ENCODE measurements at regions not wholly inside any gene's neighbourhood (a gene's known extent, or its start where the extent isn't known, plus 50 kb on each side); places are given as distances from the start of the nearest gene placed in this dataset.
"Not testable (repeated sequence)": the region's sequence is repeated elsewhere in the genome, so short reads cannot be mapped to it uniquely, and the experiment has no call there.

DNA sequence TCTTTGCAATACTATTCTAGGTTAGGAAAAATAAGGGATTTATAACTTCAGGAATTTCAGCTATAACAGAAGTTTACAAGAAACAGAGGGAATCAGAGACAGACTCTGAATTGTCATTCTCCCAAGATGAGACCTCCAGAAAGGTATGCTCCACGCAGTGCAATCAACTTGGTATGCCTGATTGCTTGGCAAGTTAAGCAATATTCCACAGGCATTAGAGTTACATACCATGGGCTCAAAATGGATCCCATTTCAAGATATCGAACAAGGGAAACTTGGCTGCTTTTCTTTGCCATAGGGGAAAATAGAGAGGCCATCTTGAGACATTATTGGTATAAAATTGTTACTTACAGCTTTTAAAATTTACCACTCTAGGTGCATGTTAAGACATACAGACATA is 615.6 kb upstream of the SOX9 start:
- no peaks in the 10 kb centered on the region for H3K36me3 ChIP-seq (ENCODE audit: low read depth)
- ChIA-PET POLR2A (ENCODE audit: unreplicated experiment) (interaction anchor here (0.7 kb wide), 1 partner anchor 23 kb away, joined by 6 read pairs; no protein-coding TSS in a partner anchor), CTCF (no interaction called here)
- no peaks in the 10 kb centered on the region for H3K27me3 ChIP-seq (ENCODE audit: insufficient read depth, low read depth)
- H3K79me2 ChIP-seq (ENCODE audit: low read depth) = no peaks in the 10 kb centered on the region
- no peaks in the 10 kb centered on the region for H3K4me1 ChIP-seq (replicated peaks; ENCODE audit: insufficient read depth)
- H3K9me2 ChIP-seq (ENCODE audit: insufficient read depth) = no peaks in the 10 kb centered on the region
- no peak overlapping the region for H2AFZ ChIP-seq
- no peak for DNase-seq
- H4K20me1 ChIP-seq (ENCODE audit: insufficient read depth) = no peaks in the 10 kb centered on the region
- no peaks in the 10 kb centered on the region for H3F3A ChIP-seq (ENCODE audit: insufficient read depth, low read depth)
- intact Hi-C loops (cut with micrococcal nuclease; ENCODE audit: unreplicated experiment) = no loop called here
- no peak overlapping the region for H3K4me2 ChIP-seq
- no peaks in the 10 kb centered on the region for H3K9me3 ChIP-seq (ENCODE audit: insufficient read depth, low read depth)
- BruUV-seq (replicated peaks) = no TSS peak
- no peak overlapping the region for H3K27ac ChIP-seq
- H3K4me3 ChIP-seq = no peak overlapping the region
- no peak for TF ChIP-seq CTCF (conservative IDR thresholded peaks at IDR 0.05)
- no peak for TF ChIP-seq EZH2 (IDR thresholded peaks at IDR 0.05; ENCODE audit: low read depth)

GRCh38 chr17:71505981-71506380 is 614.8 kb upstream of the SOX9 start:
- Histone ChIP-seq H3K9me2 (ENCODE audit: insufficient read depth) (no peaks in the 10 kb centered on the region), H3K4me3 (no peak overlapping the region), H3K4me2 (no peak overlapping the region), H4K20me1 (ENCODE audit: insufficient read depth) (no peaks in the 10 kb centered on the region), H3K79me2 (ENCODE audit: low read depth) (no peaks in the 10 kb centered on the region), H3K36me3 (ENCODE audit: low read depth) (no peaks in the 10 kb centered on the region), H3K4me1 (replicated peaks; ENCODE audit: insufficient read depth) (no peaks in the 10 kb centered on the region), H3K9me3 (ENCODE audit: insufficient read depth, low read depth) (no peaks in the 10 kb centered on the region), H2AFZ (no peak overlapping the region), H3F3A (ENCODE audit: insufficient read depth, low read depth) (no peaks in the 10 kb centered on the region), H3K27me3 (ENCODE audit: insufficient read depth, low read depth) (no peaks in the 10 kb centered on the region), H3K27ac (no peak overlapping the region)
- ChIA-PET CTCF (no interaction called here), POLR2A (ENCODE audit: unreplicated experiment) (no interaction called here)
- TF ChIP-seq CTCF (conservative IDR thresholded peaks at IDR 0.05) (no peak), EZH2 (IDR thresholded peaks at IDR 0.05; ENCODE audit: low read depth) (no peak)
- intact Hi-C loops (cut with micrococcal nuclease; ENCODE audit: unreplicated experiment) = no loop called here
- BruUV-seq (replicated peaks) = no TSS peak
- no peak for DNase-seq

- BruUV-seq (replicated peaks) = no TSS peak
- H3K4me2 ChIP-seq = no peak overlapping the region
These were observed 609.4 kb upstream of the SOX9 start for GRCh38 chr17:71511266-71511995.

GRCh38 chr17:71513725-71514124 is 607.1 kb upstream of the SOX9 start:
- DNase-seq; CTCF ChIA-PET; POLR2A ChIA-PET (ENCODE audit: unreplicated experiment); H2AFZ ChIP-seq; H3K4me2 ChIP-seq; H3K9me3 ChIP-seq (ENCODE audit: insufficient read depth, low read depth); H3K27me3 ChIP-seq (ENCODE audit: insufficient read depth, low read depth); H3K79me2 ChIP-seq (ENCODE audit: low read depth); H3K4me3 ChIP-seq; intact Hi-C loops (cut with micrococcal nuclease; ENCODE audit: unreplicated experiment); H3K27ac ChIP-seq; H3K9me2 ChIP-seq (ENCODE audit: insufficient read depth); H3K4me1 ChIP-seq (replicated peaks; ENCODE audit: insufficient read depth); H4K20me1 ChIP-seq (ENCODE audit: insufficient read depth); H3K36me3 ChIP-seq (ENCODE audit: low read depth); H3F3A ChIP-seq (ENCODE audit: insufficient read depth, low read depth); BruUV-seq (replicated peaks): not testable (repeated sequence)

More at GRCh38 chr17:71511266-71511995, 609.4 kb upstream of the SOX9 start:
- ChIA-PET POLR2A (ENCODE audit: unreplicated experiment) (no interaction called here), CTCF (no interaction called here)
- Histone ChIP-seq H3K27me3 (ENCODE audit: insufficient read depth, low read depth) (no peaks in the 10 kb centered on the region), H3K9me3 (ENCODE audit: insufficient read depth, low read depth) (no peaks in the 10 kb centered on the region), H3K36me3 (ENCODE audit: low read depth) (no peaks in the 10 kb centered on the region), H3K9me2 (ENCODE audit: insufficient read depth) (no peaks in the 10 kb centered on the region), H3K27ac (no peak overlapping the region), H3F3A (ENCODE audit: insufficient read depth, low read depth) (no peaks in the 10 kb centered on the region), H3K4me1 (replicated peaks; ENCODE audit: insufficient read depth) (no peaks in the 10 kb centered on the region), H2AFZ (no peak overlapping the region; the same call in 1 of the 2 replicates), H3K4me3 (no peak overlapping the region), H3K79me2 (ENCODE audit: low read depth) (no peaks in the 10 kb centered on the region), H4K20me1 (ENCODE audit: insufficient read depth) (no peaks in the 10 kb centered on the region)
- intact Hi-C loops (cut with micrococcal nuclease; ENCODE audit: unreplicated experiment) = no loop called here
- no peak for TF ChIP-seq EZH2 (IDR thresholded peaks at IDR 0.05; ENCODE audit: low read depth)
- no peak for TF ChIP-seq CTCF (conservative IDR thresholded peaks at IDR 0.05)
- no peak for DNase-seq

Data from PC-9 (cell line).